ENCODE measurements at regions not wholly inside any gene's neighbourhood (a gene's known extent, or its start where the extent isn't known, plus 50 kb on each side); places are given as distances from the start of the nearest gene placed in this dataset.

DNA sequence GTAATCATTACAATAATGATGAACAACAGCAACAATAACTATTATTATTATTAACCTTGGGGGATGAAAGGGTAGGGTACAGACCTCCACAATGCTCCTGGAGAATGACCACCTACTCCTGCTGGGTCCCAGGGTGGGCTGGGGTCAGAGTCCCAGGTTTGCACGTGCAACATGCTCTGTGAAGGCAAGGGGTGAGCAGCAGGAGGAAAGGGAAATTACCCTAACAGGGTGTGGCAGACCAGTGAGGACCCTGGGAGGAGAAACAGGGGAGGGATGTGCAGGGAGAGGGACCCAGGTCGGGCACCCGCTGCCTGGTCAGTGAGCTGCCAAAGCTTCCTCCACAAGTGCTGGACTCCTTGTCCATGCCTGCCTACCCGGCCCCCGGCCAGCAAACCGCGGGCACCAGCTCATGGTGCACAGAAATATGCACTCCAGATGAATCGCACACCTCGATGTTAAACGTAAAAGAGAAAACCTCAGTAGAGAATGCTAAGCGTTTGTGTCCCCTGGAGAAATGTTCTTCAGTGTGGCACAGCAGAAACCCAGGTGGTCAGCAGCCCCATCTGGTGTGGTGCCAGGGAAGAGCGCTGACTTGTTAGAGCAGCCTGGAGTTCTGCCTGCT lies 767.1 kb downstream of the KCNJ18 start:
- Histone ChIP-seq H3K4me1 (no peaks in the 10 kb centered on the region), H3K4me3 (no peak overlapping the region), H3K9me3 (no peaks in the 10 kb centered on the region), H3K27me3 (no peaks in the 10 kb centered on the region), H3K36me3 (ENCODE audit: low read depth, missing control alignments) (no peaks in the 10 kb centered on the region), H3K27ac (no peak overlapping the region)
- 84 to 85% methylated on average over 12 of the region's 12 CpGs for whole genome bisulfite sequencing, 2 donors
- DNase-seq: no peak
- intact Hi-C loops (cut with DNase I; ENCODE audit: low total_unique reads): no loop called here
- TF ChIP-seq, protein P1, sequence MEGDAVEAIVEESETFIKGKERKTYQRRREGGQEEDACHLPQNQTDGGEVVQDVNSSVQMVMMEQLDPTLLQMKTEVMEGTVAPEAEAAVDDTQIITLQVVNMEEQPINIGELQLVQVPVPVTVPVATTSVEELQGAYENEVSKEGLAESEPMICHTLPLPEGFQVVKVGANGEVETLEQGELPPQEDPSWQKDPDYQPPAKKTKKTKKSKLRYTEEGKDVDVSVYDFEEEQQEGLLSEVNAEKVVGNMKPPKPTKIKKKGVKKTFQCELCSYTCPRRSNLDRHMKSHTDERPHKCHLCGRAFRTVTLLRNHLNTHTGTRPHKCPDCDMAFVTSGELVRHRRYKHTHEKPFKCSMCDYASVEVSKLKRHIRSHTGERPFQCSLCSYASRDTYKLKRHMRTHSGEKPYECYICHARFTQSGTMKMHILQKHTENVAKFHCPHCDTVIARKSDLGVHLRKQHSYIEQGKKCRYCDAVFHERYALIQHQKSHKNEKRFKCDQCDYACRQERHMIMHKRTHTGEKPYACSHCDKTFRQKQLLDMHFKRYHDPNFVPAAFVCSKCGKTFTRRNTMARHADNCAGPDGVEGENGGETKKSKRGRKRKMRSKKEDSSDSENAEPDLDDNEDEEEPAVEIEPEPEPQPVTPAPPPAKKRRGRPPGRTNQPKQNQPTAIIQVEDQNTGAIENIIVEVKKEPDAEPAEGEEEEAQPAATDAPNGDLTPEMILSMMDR (IDR thresholded peaks at IDR 0.05): no peak
- TF ChIP-seq POLR2A (IDR thresholded peaks at IDR 0.05): no peak

DNA sequence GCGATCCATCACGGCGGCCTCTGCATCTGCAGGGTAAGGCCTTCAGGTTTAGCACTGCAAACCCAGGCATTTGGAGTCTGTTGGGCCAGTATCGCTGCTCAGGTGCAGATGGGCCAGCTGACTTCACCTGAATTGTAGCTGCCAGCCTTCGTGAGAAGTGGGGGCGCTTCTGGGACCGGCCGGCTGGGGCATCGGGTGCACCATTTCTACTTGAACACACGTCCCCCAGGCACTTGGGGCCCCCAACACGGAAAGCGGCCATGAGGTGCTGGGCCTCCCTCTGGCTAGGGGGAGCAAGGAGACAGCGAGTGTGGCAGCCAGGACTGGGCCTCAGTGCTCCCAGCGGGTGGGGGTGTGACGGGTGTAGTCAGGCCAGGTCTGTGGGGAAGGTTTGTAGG lies 767.6 kb downstream of the KCNJ18 start:
- Histone ChIP-seq H3K4me3 (no peak overlapping the region), H3K4me1 (no peaks in the 10 kb centered on the region), H3K9me3 (no peaks in the 10 kb centered on the region), H3K36me3 (ENCODE audit: low read depth, missing control alignments) (no peaks in the 10 kb centered on the region), H3K27me3 (no peaks in the 10 kb centered on the region), H3K27ac (no peak overlapping the region)
- DNase-seq: no peak
- WGBS, 2 donors: 86 to 90% methylated on average over 8 to 15 of the region's 15 CpGs
- no peak for TF ChIP-seq POLR2A (IDR thresholded peaks at IDR 0.05)
- TF ChIP-seq, protein P1 (IDR thresholded peaks at IDR 0.05): no peak
- intact Hi-C loops (cut with DNase I; ENCODE audit: low total_unique reads): no loop called here

DNA sequence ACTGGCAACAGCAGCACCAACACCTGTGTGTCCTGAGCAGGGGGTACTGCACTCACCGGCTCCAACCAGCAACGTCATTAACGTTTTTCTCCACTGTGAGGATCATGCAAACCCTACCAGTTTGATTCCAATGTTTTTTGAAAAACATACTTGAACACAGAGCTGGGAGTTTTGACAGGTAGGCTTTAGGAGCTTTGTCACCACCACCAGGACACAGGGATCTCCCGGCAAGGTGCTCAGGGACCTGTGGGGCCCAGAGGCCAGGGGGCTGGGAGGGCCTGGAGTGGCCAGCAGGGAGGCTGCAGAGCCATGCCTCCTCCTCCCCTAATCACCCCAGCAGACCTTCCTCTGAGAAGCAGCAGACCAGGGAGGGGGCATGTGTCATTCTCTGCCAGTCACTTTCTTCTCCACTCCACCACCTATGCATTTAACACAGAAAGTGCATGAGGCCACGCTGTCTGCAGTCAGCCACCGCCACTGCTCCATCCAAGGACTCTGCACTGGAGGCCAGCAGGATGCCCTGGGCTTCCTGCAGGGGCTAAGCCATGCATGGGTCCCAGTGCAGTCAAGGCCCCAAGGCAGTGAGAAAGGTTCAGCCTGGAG lies 768.2 kb downstream of the KCNJ18 start:
- 77 to 80% methylated on average over 6 of the region's 6 CpGs for WGBS, 2 donors
- DNase-seq: no peak
- no peaks in the 10 kb centered on the region for H3K36me3 ChIP-seq (ENCODE audit: low read depth, missing control alignments)
- intact Hi-C loops (cut with DNase I; ENCODE audit: low total_unique reads): no loop called here
- TF ChIP-seq, protein P1 (IDR thresholded peaks at IDR 0.05): no peak
- no peak for TF ChIP-seq POLR2A (IDR thresholded peaks at IDR 0.05)
- no peak overlapping the region for H3K4me3 ChIP-seq
- no peaks in the 10 kb centered on the region for H3K9me3 ChIP-seq
- no peaks in the 10 kb centered on the region for H3K4me1 ChIP-seq
- H3K27me3 ChIP-seq: no peaks in the 10 kb centered on the region
- H3K27ac ChIP-seq: no peak overlapping the region

DNA sequence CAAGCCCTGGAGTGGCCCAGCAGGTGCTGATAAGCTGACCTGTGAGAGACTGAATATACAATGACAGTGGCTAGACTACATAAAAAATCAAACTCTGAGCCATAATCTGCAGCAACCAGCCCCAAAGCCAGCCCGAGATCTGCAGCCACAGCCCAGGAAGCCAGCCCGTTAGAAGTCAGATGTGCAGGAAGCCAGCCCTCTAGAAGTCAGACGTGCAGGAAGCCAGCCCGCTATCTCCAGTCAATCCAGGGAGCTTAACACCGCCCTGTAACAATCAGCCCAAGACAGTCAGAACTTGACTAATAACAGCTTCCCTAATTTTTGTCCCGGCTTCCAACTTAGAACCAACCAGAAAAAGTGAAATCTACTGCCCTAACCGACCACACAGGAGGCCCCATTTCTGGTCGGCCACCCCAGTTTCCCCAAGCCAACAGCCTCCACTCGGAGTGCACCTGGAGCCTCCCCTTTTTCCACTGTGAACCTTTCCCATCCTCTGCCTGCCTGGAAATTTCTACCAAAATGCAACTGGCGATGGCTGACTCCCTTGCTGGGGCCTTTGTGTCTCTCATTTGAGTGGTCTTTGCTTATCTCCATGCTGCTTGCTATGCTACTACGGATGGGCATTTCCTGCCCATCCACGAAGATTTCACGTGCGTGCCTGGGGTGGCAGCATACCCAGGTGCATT lies 769.3 kb downstream of the KCNJ18 start:
- Histone ChIP-seq H3K4me1 (no peaks in the 10 kb centered on the region), H3K27me3 (no peaks in the 10 kb centered on the region), H3K36me3 (ENCODE audit: low read depth, missing control alignments) (no peaks in the 10 kb centered on the region), H3K9me3 (no peaks in the 10 kb centered on the region), H3K4me3 (no peak overlapping the region), H3K27ac (no peak overlapping the region)
- WGBS, 2 donors: 81 to 86% methylated on average over 14 of the region's 14 CpGs
- TF ChIP-seq, protein P1 (IDR thresholded peaks at IDR 0.05): no peak
- no peak for TF ChIP-seq POLR2A (IDR thresholded peaks at IDR 0.05)
- DNase-seq: no peak
- intact Hi-C loops (cut with DNase I; ENCODE audit: low total_unique reads): no loop called here

Data from testis (tissue), 2 donors.